H1 (cell line): ENCODE measurements at regions not wholly inside any gene's neighbourhood (a gene's known extent, or its start where the extent isn't known, plus 50 kb on each side); places are given as distances from the start of the nearest gene placed in this dataset.

Source experiments
- ASH2L ChIP-seq: fragments of 200-600, 300-600 bp; sonication (generic); IDR thresholded peaks from one replicate; pipeline ENCODE4 v1.7.1; 2017; ENCODE audit warnings: low read length
- CBX8 ChIP-seq: fragments of 300-800, 300-1000 bp; sonication (generic); IDR thresholded peaks from 2 replicates; pipeline ENCODE4 v1.7.1; 2016; ENCODE audit warnings: low read depth, low read length, borderline replicate concordance
- TEAD4 ChIP-seq: IDR thresholded peaks from 2 replicates; pipeline ENCODE4 v1.6.1; 2012; ENCODE audit warnings: low read depth, low read length, inconsistent platforms, mixed read lengths

GRCh38 chr6:71721642-71722041 is 164.7 kb upstream of the RIMS1 start (continued):
- TF ChIP-seq CBX8 (no peak), TEAD4 (no peak), ASH2L (no peak)
